Body of pancreas (tissue), 4 donors: ENCODE measurements at regions not wholly inside any gene's neighbourhood (a gene's known extent, or its start where the extent isn't known, plus 50 kb on each side); places are given as distances from the start of the nearest gene placed in this dataset.
"Not testable (repeated sequence)": the region's sequence is repeated elsewhere in the genome, so short reads cannot be mapped to it uniquely, and the experiment has no call there.

Experiments used
- CTCF ChIP-seq, 7 experiments: fragments of 450-650 bp in 4 of 7; fragments of 200-600 bp in 3 of 7; sonication (generic) in 3 of 7; IDR thresholded peaks; one replicate each; pipeline ENCODE4 v1.5.1; 2016 to 2019; ENCODE audit warnings: antibody characterized with exemption in 7 of 7
- POLR2A ChIP-seq, 3 donors: fragments of 450-650 bp; IDR thresholded peaks; one replicate each; pipeline ENCODE4 v1.6.1; 2016; ENCODE audit warnings: antibody characterized with exemption in 3 of 3, mild to moderate bottlenecking in 2 of 3

GRCh38 chr6:113791225-113791624 lies 65.9 kb upstream of the MARCKS start:
- TF ChIP-seq CTCF, POLR2A (IDR thresholded peaks at IDR 0.05): not testable (repeated sequence)
